GM23338 (cell line): ENCODE measurements at regions not wholly inside any gene's neighbourhood (a gene's known extent, or its start where the extent isn't known, plus 50 kb on each side); places are given as distances from the start of the nearest gene placed in this dataset.

Source experiments
- ATAC-seq: fragments of 200-7000 bp; cut with Tn5 transposase; 3 replicates; pipeline ENCODE4 v1.9.1; 2020
- DNase-seq: peaks from one replicate; pipeline ENCODE4 v3.0.0-alpha.2; 2015; ENCODE audit warnings: low spot score
- H2AFZ ChIP-seq: fragments of 200-600 bp; sonication (generic); 2 replicates; pipeline ENCODE4 v1.8.0; 2016; ENCODE audit warnings: antibody characterized with exemption, mild to moderate bottlenecking, moderate library complexity
- H3F3A ChIP-seq: fragments of 200-600 bp; sonication (generic); replicated peaks from 2 replicates; pipeline ENCODE4 v1.8.0; 2017; ENCODE audit warnings: antibody characterized with exemption, mixed run types, low read depth
- H3K27ac ChIP-seq: fragments of 200-600 bp; sonication (generic); 2 replicates; pipeline ENCODE4 v1.6.1; 2016; ENCODE audit warnings: low read depth
- H3K27me3 ChIP-seq: fragments of 200-600 bp; sonication (generic); 2 replicates; pipeline ENCODE4 v1.8.0; 2016; ENCODE audit warnings: mild to moderate bottlenecking, mixed run types, moderate library complexity; ENCODE audit not compliant: insufficient read depth
- H3K36me3 ChIP-seq: fragments of 200-600 bp; sonication (generic); 2 replicates; pipeline ENCODE4 v1.8.0; 2016; ENCODE audit warnings: mild to moderate bottlenecking; ENCODE audit not compliant: insufficient read depth
- H3K4me1 ChIP-seq: fragments of 200-600 bp; sonication (generic); 2 replicates; pipeline ENCODE4 v1.8.0; 2016; ENCODE audit warnings: mild to moderate bottlenecking, moderate library complexity; ENCODE audit not compliant: insufficient read depth
- H3K4me2 ChIP-seq: fragments of 200-600 bp; sonication (generic); 2 replicates; pipeline ENCODE4 v1.7.1; 2017; ENCODE audit warnings: mixed run types
- H3K4me3 ChIP-seq: fragments of 200-600 bp; sonication (generic); 2 replicates; pipeline ENCODE4 v1.6.1; 2016; ENCODE audit warnings: mixed run types
- H3K79me2 ChIP-seq: fragments of 200-600 bp; sonication (generic); replicated peaks from 2 replicates; pipeline ENCODE4 v1.8.0; 2017; ENCODE audit warnings: mild to moderate bottlenecking; ENCODE audit not compliant: insufficient read depth
- H3K9me2 ChIP-seq: fragments of 200-600 bp; sonication (generic); 2 replicates; pipeline ENCODE4 v1.8.0; 2017; ENCODE audit not compliant: insufficient read depth
- H4K20me1 ChIP-seq: fragments of 200-600 bp; sonication (generic); replicated peaks from 2 replicates; pipeline ENCODE4 v1.8.0; 2017; ENCODE audit warnings: mild to moderate bottlenecking; ENCODE audit not compliant: insufficient read depth
- H3K27ac Mint-ChIP-seq: 2 replicates; pipeline ENCODE4 v1.8.0; 2020; ENCODE audit warnings: inconsistent platforms, mild to moderate bottlenecking, moderate library complexity, mixed read lengths
- H3K27me3 Mint-ChIP-seq: 3 replicates; pipeline ENCODE4 v1.8.0; 2022; ENCODE audit warnings: low read depth, mild to moderate bottlenecking, moderate library complexity, mixed read lengths, inconsistent platforms; ENCODE audit not compliant: insufficient read depth, poor library complexity
- H3K36me3 Mint-ChIP-seq: 3 replicates; pipeline ENCODE4 v1.8.0; 2021; ENCODE audit warnings: low read depth, mild to moderate bottlenecking, inconsistent platforms, moderate library complexity, mixed read lengths
- H3K4me1 Mint-ChIP-seq: 3 replicates; pipeline ENCODE4 v1.8.0; 2020; ENCODE audit warnings: mild to moderate bottlenecking, inconsistent platforms, mixed read lengths
- H3K4me3 Mint-ChIP-seq: 3 replicates; pipeline ENCODE4 v1.8.0; 2021; ENCODE audit warnings: moderate library complexity, mild to moderate bottlenecking, inconsistent platforms, mixed read lengths
- H3K9me3 Mint-ChIP-seq: 3 replicates; pipeline ENCODE4 v1.8.0; 2020; ENCODE audit warnings: moderate library complexity, mild to moderate bottlenecking, inconsistent platforms, mixed read lengths
- CREB1 ChIP-seq: fragments of 250-450 bp; sonication (Bioruptor Pico); IDR thresholded peaks from 2 replicates; pipeline ENCODE4 v1.5.0; 2020; ENCODE audit warnings: low read depth, mild to moderate bottlenecking, moderate library complexity
- EZH2phosphoT487 ChIP-seq: fragments of 200-600 bp; sonication (generic); IDR thresholded peaks from one replicate; pipeline ENCODE4 v1.8.1; 2018; ENCODE audit warnings: antibody characterized with exemption; ENCODE audit not compliant: unreplicated experiment
- STAT1 ChIP-seq: IDR thresholded peaks from one replicate; pipeline ENCODE4 v1.6.1; 2016; ENCODE audit warnings: antibody characterized with exemption; ENCODE audit not compliant: unreplicated experiment
- ZNF331 ChIP-seq: fragments of 250-450 bp; sonication (Bioruptor Pico); IDR thresholded peaks from 2 replicates; pipeline ENCODE4 v1.5.0; 2020; ENCODE audit warnings: low read depth, mild to moderate bottlenecking, moderate library complexity
- ZNF462 ChIP-seq: fragments of 250-450 bp; sonication (Bioruptor Pico); IDR thresholded peaks from 2 replicates; pipeline ENCODE4 v1.5.0; 2020; ENCODE audit warnings: mild to moderate bottlenecking, moderate library complexity
- TF ChIP-seq, protein P1 (sequence below): IDR thresholded peaks from one replicate; pipeline ENCODE4 v1.6.1; 2018; ENCODE audit warnings: antibody characterized with exemption; ENCODE audit not compliant: unreplicated experiment
- TF ChIP-seq, protein P2 (sequence below): IDR thresholded peaks from 2 replicates; pipeline ENCODE4 v1.6.1; 2016; ENCODE audit warnings: antibody characterized with exemption

DNA sequence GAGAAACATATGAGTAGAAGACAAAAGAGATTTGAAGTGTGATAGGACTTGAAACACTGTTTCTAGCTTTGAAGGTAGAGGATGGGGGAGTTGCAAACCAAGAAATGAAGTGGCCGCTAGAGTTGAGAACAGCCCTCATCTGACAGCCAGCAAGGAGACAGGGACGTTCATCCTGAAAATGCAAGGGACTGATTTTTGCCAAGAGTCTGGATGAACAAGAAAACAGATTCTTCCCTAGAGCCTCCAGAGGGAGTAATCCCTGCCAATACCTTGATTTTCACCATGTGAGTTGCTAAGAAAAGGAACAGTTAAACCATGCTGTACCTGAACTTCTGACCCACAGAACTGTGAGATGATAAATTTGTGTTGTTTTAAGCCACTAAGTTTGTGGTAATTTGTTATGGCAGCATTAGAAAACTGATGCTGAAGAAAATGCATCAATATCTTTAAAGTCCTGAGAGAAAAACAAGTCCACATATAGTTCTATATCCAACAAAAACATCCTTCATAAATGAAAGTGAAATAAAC is 154.0 kb upstream of the ADAMTSL1 start:
- H3K4me3 Mint-ChIP-seq = no peak overlapping the region
- peaks cover 23% of the 10 kb centered on the region for H3K9me3 Mint-ChIP-seq
- Histone ChIP-seq H3F3A (no peaks in the 10 kb centered on the region), H3K27me3 (no peaks in the 10 kb centered on the region), H3K9me2 (no peaks in the 10 kb centered on the region), H3K4me2 (no peak overlapping the region), H2AFZ (no peak overlapping the region), H3K36me3 (no peaks in the 10 kb centered on the region), H4K20me1 (no peaks in the 10 kb centered on the region), H3K79me2 (no peaks in the 10 kb centered on the region), H3K4me1 (no peaks in the 10 kb centered on the region), H3K27ac (no peak overlapping the region), H3K4me3 (no peak overlapping the region)
- DNase-seq (peak; percentile 8), ATAC-seq (no peak)
- peaks cover 12% of the 10 kb centered on the region; the same call in 2 of the 3 replicates for H3K36me3 Mint-ChIP-seq
- no peak for TF ChIP-seq ZNF462
- peaks cover 2% of the 10 kb centered on the region for H3K27me3 Mint-ChIP-seq
- no peak overlapping the region for H3K27ac Mint-ChIP-seq
- H3K4me1 Mint-ChIP-seq = no peaks in the 10 kb centered on the region

GRCh38 chr9:18324928-18325745 is 148.8 kb upstream of the ADAMTSL1 start:
- Histone ChIP-seq H4K20me1 (no peaks in the 10 kb centered on the region), H3K27ac (no peak overlapping the region), H3K27me3 (no peaks in the 10 kb centered on the region), H3K79me2 (no peaks in the 10 kb centered on the region), H3K4me3 (no peak overlapping the region), H3F3A (no peaks in the 10 kb centered on the region), H3K36me3 (no peaks in the 10 kb centered on the region), H3K4me1 (no peaks in the 10 kb centered on the region), H2AFZ (no peak overlapping the region), H3K4me2 (no peak overlapping the region), H3K9me2 (no peaks in the 10 kb centered on the region)
- Mint-ChIP-seq H3K4me3 (no peak overlapping the region), H3K4me1 (no peaks in the 10 kb centered on the region), H3K27me3 (no peaks in the 10 kb centered on the region), H3K36me3 (no peaks in the 10 kb centered on the region; the same call in 2 of the 3 replicates), H3K9me3 (no peaks in the 10 kb centered on the region; the same call in 2 of the 3 replicates), H3K27ac (no peak overlapping the region)
- no peak for DNase-seq
- ATAC-seq = no peak
- TF ChIP-seq ZNF331 (CRISPR knock-in tag) = no peak
- no peak for TF ChIP-seq STAT1
- no peak for TF ChIP-seq CREB1 (CRISPR knock-in tag)
- TF ChIP-seq, protein P1, sequence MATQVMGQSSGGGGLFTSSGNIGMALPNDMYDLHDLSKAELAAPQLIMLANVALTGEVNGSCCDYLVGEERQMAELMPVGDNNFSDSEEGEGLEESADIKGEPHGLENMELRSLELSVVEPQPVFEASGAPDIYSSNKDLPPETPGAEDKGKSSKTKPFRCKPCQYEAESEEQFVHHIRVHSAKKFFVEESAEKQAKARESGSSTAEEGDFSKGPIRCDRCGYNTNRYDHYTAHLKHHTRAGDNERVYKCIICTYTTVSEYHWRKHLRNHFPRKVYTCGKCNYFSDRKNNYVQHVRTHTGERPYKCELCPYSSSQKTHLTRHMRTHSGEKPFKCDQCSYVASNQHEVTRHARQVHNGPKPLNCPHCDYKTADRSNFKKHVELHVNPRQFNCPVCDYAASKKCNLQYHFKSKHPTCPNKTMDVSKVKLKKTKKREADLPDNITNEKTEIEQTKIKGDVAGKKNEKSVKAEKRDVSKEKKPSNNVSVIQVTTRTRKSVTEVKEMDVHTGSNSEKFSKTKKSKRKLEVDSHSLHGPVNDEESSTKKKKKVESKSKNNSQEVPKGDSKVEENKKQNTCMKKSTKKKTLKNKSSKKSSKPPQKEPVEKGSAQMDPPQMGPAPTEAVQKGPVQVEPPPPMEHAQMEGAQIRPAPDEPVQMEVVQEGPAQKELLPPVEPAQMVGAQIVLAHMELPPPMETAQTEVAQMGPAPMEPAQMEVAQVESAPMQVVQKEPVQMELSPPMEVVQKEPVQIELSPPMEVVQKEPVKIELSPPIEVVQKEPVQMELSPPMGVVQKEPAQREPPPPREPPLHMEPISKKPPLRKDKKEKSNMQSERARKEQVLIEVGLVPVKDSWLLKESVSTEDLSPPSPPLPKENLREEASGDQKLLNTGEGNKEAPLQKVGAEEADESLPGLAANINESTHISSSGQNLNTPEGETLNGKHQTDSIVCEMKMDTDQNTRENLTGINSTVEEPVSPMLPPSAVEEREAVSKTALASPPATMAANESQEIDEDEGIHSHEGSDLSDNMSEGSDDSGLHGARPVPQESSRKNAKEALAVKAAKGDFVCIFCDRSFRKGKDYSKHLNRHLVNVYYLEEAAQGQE = no peak
- no peak for TF ChIP-seq EZH2phosphoT487
- TF ChIP-seq, protein P2, sequence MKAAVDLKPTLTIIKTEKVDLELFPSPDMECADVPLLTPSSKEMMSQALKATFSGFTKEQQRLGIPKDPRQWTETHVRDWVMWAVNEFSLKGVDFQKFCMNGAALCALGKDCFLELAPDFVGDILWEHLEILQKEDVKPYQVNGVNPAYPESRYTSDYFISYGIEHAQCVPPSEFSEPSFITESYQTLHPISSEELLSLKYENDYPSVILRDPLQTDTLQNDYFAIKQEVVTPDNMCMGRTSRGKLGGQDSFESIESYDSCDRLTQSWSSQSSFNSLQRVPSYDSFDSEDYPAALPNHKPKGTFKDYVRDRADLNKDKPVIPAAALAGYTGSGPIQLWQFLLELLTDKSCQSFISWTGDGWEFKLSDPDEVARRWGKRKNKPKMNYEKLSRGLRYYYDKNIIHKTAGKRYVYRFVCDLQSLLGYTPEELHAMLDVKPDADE = no peak
